H1 (cell line): ENCODE measurements at regions not wholly inside any gene's neighbourhood (a gene's known extent, or its start where the extent isn't known, plus 50 kb on each side); places are given as distances from the start of the nearest gene placed in this dataset.

Source experiments
- CTCF ChIA-PET: fragments of 300-600 bp; sonication (Branson Sonifier 250); formaldehyde crosslinking; loops from one replicate; lab custom pipeline; 2021; ENCODE audit not compliant: partially characterized antibody; lab: Charles Lee
- POLR2A ChIA-PET: fragments of 300-600 bp; sonication (Branson Sonifier 250); formaldehyde crosslinking; loops from one replicate; lab custom pipeline; 2021; ENCODE audit warnings: inconsistent platforms; ENCODE audit not compliant: partially characterized antibody; lab: Charles Lee
- DNase-seq, 2 experiments: peaks; one replicate each; pipeline versions ENCODE4 v3.0.0 to v3.0.0-alpha.2; 2010 to 2022; ENCODE audit warnings: low spot score in 2 of 2, low read depth in 1 of 2, mixed read lengths in 1 of 2
- FAIRE-seq: peaks from 2 replicates; lab custom pipeline; 2011; peaks lifted over from hg19 to GRCh38; lab: Jason Lieb, UNC
- H2AFZ ChIP-seq: 2 replicates; pipeline ENCODE4 v1.8.1; 2012; ENCODE audit warnings: low read length, inconsistent platforms
- H2AK5ac ChIP-seq: 2 replicates; pipeline ENCODE4 v1.6.1; 2013; ENCODE audit warnings: low read depth, low read length
- H2BK120ac ChIP-seq: replicated peaks from 2 replicates; pipeline ENCODE3; 2013; ENCODE audit warnings: low read depth, low read length, inconsistent platforms
- H2BK12ac ChIP-seq: 2 replicates; pipeline ENCODE4 v1.6.1; 2013; ENCODE audit warnings: low read depth, low read length
- H2BK15ac ChIP-seq: 2 replicates; pipeline ENCODE4 v1.6.1; 2013; ENCODE audit warnings: low read length
- H2BK20ac ChIP-seq: 2 replicates; pipeline ENCODE4 v1.6.1; 2013; ENCODE audit warnings: low read length
- H2BK5ac ChIP-seq: 2 replicates; pipeline ENCODE4 v1.6.1; 2013; ENCODE audit warnings: low read depth, low read length
- H3K14ac ChIP-seq: 2 replicates; pipeline ENCODE4 v1.6.1; 2013; ENCODE audit warnings: inconsistent platforms; ENCODE audit not compliant: insufficient read length
- H3K18ac ChIP-seq: 2 replicates; pipeline ENCODE4 v1.6.1; 2013; ENCODE audit warnings: low read length; ENCODE audit errors: extremely low read depth
- H3K23ac ChIP-seq: 2 replicates; pipeline ENCODE4 v1.6.1; 2013; ENCODE audit warnings: inconsistent platforms; ENCODE audit not compliant: insufficient read length
- H3K23me2 ChIP-seq: 2 replicates; pipeline ENCODE4 v1.6.1; 2013; ENCODE audit warnings: low read depth, low read length
- H3K27ac ChIP-seq: 2 replicates; pipeline ENCODE4 v1.6.1; 2011; ENCODE audit warnings: low read depth, low read length, inconsistent platforms
- H3K27me3 ChIP-seq, 4 experiments: replicated peaks in 1 of 4; 1 replicate in 1 of 4; 2 replicates in 3 of 4; pipeline versions ENCODE4 v1.6.1 to v1.8.1; 2011 to 2013; ENCODE audit warnings: low read length in 3 of 4, mild to moderate bottlenecking in 3 of 4, inconsistent platforms in 2 of 4, mixed read lengths in 2 of 4, moderate library complexity in 1 of 4; ENCODE audit not compliant: control insufficient read depth in 3 of 4, insufficient read depth in 3 of 4; ENCODE audit errors: extremely low read depth in 1 of 4
- H3K36me3 ChIP-seq, 4 experiments: 2 replicates each; pipeline versions ENCODE4 v1.6.1 to v1.8.1; 2011 to 2013; ENCODE audit warnings: mild to moderate bottlenecking in 4 of 4, low read length in 3 of 4, moderate library complexity in 2 of 4, control low read depth in 1 of 4, inconsistent platforms in 1 of 4; ENCODE audit not compliant: insufficient read depth in 4 of 4, control insufficient read depth in 2 of 4
- H3K4ac ChIP-seq: replicated peaks from 2 replicates; pipeline ENCODE3; 2013; ENCODE audit warnings: low read length, low read depth, mixed read lengths, inconsistent platforms; ENCODE audit not compliant: insufficient read length
- H3K4me1 ChIP-seq, 4 experiments: replicated peaks in 1 of 4; 1 replicate in 1 of 4; 2 replicates in 3 of 4; pipeline versions ENCODE4 v1.6.1 to v1.8.1; 2011 to 2013; ENCODE audit warnings: low read length in 3 of 4, inconsistent platforms in 2 of 4, mixed read lengths in 1 of 4; ENCODE audit not compliant: insufficient read depth in 4 of 4, control insufficient read depth in 3 of 4
- H3K4me2 ChIP-seq, 2 experiments: 2 replicates each; pipeline versions ENCODE4 v1.6.1 to v1.8.1; 2011 to 2013; ENCODE audit warnings: low read depth in 2 of 2, low read length in 2 of 2, control low read depth in 1 of 2, inconsistent platforms in 1 of 2, mild to moderate bottlenecking in 1 of 2; ENCODE audit not compliant: insufficient read depth in 1 of 2
- H3K4me3 ChIP-seq, 4 experiments: fragments of 200-600, 300-600 bp in 1 of 4; sonication (generic), shearing (Covaris generic), sonication (Bioruptor Twin) in 1 of 4; 2 replicates each; pipeline versions ENCODE4 v1.5.1 to v1.8.1; 2011 to 2016; ENCODE audit warnings: low read length in 4 of 4, low read depth in 3 of 4, control low read depth in 2 of 4, inconsistent platforms in 2 of 4, mild to moderate bottlenecking in 2 of 4, mixed read lengths in 1 of 4, moderate library complexity in 1 of 4; ENCODE audit not compliant: insufficient read depth in 2 of 4; ENCODE audit errors: extremely low read depth in 1 of 4
- H3K56ac ChIP-seq: replicated peaks from 2 replicates; pipeline ENCODE3; 2013; ENCODE audit warnings: low read depth, mild to moderate bottlenecking, mixed read lengths, low read length, inconsistent platforms; ENCODE audit not compliant: insufficient read length
- H3K79me1 ChIP-seq: 2 replicates; pipeline ENCODE4 v1.6.1; 2013; ENCODE audit warnings: low read depth, low read length, control low read depth
- H3K79me2 ChIP-seq, 2 experiments: 2 replicates each; pipeline versions ENCODE4 v1.6.1 to v1.8.1; 2012 to 2013; ENCODE audit warnings: low read length in 2 of 2, mild to moderate bottlenecking in 2 of 2, inconsistent platforms in 1 of 2; ENCODE audit not compliant: insufficient read depth in 2 of 2, control insufficient read depth in 1 of 2
- H3K9ac ChIP-seq, 4 experiments: replicated peaks in 1 of 4; 1 replicate in 1 of 4; 2 replicates in 3 of 4; pipeline versions ENCODE4 v1.6.1 to v1.8.1; 2011 to 2013; ENCODE audit warnings: low read depth in 3 of 4, low read length in 3 of 4, control low read depth in 2 of 4, mild to moderate bottlenecking in 2 of 4, moderate library complexity in 2 of 4, inconsistent platforms in 1 of 4; ENCODE audit errors: extremely low read depth in 1 of 4
- H3K9me3 ChIP-seq, 2 experiments: 2 replicates each; pipeline versions ENCODE4 v1.6.1 to v1.8.1; 2012 to 2013; ENCODE audit warnings: mild to moderate bottlenecking in 2 of 2, moderate library complexity in 2 of 2, control low read depth in 1 of 2, inconsistent platforms in 1 of 2, low read depth in 1 of 2, low read length in 1 of 2, mixed read lengths in 1 of 2; ENCODE audit not compliant: insufficient read depth in 2 of 2
- H4K20me1 ChIP-seq, 2 experiments: replicated peaks in 1 of 2; 2 replicates each; pipeline versions ENCODE3 to v1.8.1; 2011 to 2013; ENCODE audit warnings: inconsistent platforms in 2 of 2, low read length in 2 of 2, mild to moderate bottlenecking in 1 of 2; ENCODE audit not compliant: insufficient read depth in 2 of 2, control insufficient read depth in 1 of 2
- H4K5ac ChIP-seq: 2 replicates; pipeline ENCODE4 v1.6.1; 2013; ENCODE audit warnings: low read length, low read depth, mixed read lengths, inconsistent platforms; ENCODE audit not compliant: insufficient read length
- H4K8ac ChIP-seq: 2 replicates; pipeline ENCODE4 v1.8.0; 2013; ENCODE audit warnings: mild to moderate bottlenecking, moderate library complexity, low read length, inconsistent platforms; ENCODE audit not compliant: insufficient read depth; ENCODE audit errors: extremely low read depth
- H4K91ac ChIP-seq: replicated peaks from 2 replicates; pipeline ENCODE3; 2013; ENCODE audit warnings: low read length, mixed read lengths, inconsistent platforms; ENCODE audit not compliant: insufficient read length
- ASH2L ChIP-seq: fragments of 200-600, 300-600 bp; sonication (generic); IDR thresholded peaks from one replicate; pipeline ENCODE4 v1.7.1; 2017; ENCODE audit warnings: low read length
- CBX8 ChIP-seq: fragments of 300-800, 300-1000 bp; sonication (generic); IDR thresholded peaks from 2 replicates; pipeline ENCODE4 v1.7.1; 2016; ENCODE audit warnings: low read depth, low read length, borderline replicate concordance
- MAFK ChIP-seq: IDR thresholded peaks from 2 replicates; pipeline ENCODE4 v1.6.1; 2012; ENCODE audit warnings: low read depth, mild to moderate bottlenecking, improper control_type of control experiment, low read length
- NRF1 ChIP-seq: IDR thresholded peaks from 2 replicates; pipeline ENCODE4 v1.6.1; 2011; ENCODE audit warnings: mild to moderate bottlenecking, low read depth, low read length, improper control_type of control experiment
- POLR2A ChIP-seq, 2 experiments: IDR thresholded peaks; 1 replicate in 1 of 2; 2 replicates in 1 of 2; pipeline ENCODE4 v1.6.1; 2011; ENCODE audit warnings: low read depth in 2 of 2, low read length in 2 of 2, mild to moderate bottlenecking in 2 of 2; ENCODE audit errors: control extremely low read depth in 1 of 2
- POLR2AphosphoS5 ChIP-seq: IDR thresholded peaks from 2 replicates; pipeline ENCODE4 v1.6.1; 2011; ENCODE audit warnings: low read depth, low read length
- RAD21 ChIP-seq, 2 experiments: IDR thresholded peaks in 1 of 2; conservative IDR thresholded peaks in 1 of 2; 2 replicates each; pipeline ENCODE4 v1.6.1; 2011; ENCODE audit warnings: low read depth in 2 of 2, low read length in 2 of 2, improper control_type of control experiment in 1 of 2, inconsistent platforms in 1 of 2, mild to moderate bottlenecking in 1 of 2, moderate library complexity in 1 of 2
- RNF2 ChIP-seq: fragments of 200-900, 300-1000 bp; sonication (generic); IDR thresholded peaks from 2 replicates; pipeline ENCODE4 v1.7.1; 2016; ENCODE audit warnings: borderline replicate concordance, low read depth, mild to moderate bottlenecking, antibody characterized with exemption, low read length; ENCODE audit not compliant: poor library complexity, severe bottlenecking; ENCODE audit errors: missing control alignments
- SAP30 ChIP-seq: fragments of 300-600 bp; sonication (generic); IDR thresholded peaks from 2 replicates; pipeline ENCODE4 v1.7.1; 2012; ENCODE audit warnings: low read length, moderate library complexity, mild to moderate bottlenecking, inconsistent platforms; ENCODE audit not compliant: insufficient read depth, insufficient replicate concordance
- SIRT6 ChIP-seq: IDR thresholded peaks from one replicate; pipeline ENCODE4 v1.7.1; 2012; ENCODE audit warnings: low read length, inconsistent platforms
- SP2 ChIP-seq: IDR thresholded peaks from 2 replicates; pipeline ENCODE4 v1.6.1; 2012; ENCODE audit warnings: mild to moderate bottlenecking, low read length, inconsistent platforms
- SP4 ChIP-seq: IDR thresholded peaks from 2 replicates; pipeline ENCODE4 v1.6.1; 2012; ENCODE audit warnings: low read length, inconsistent platforms
- whole genome bisulfite sequencing, 2 experiments: shearing (Covaris generic) in 1 of 2; methylation state at CpG; one replicate each; pipeline versions ENCODE4 v1.1.6 to v1.1.7; 2013 to 2015; ENCODE audit warnings: low lambda C conversion rate in 2 of 2, mixed read lengths in 2 of 2, inconsistent platforms in 1 of 2, low coverage in 1 of 2, missing lambda C conversion rate in 1 of 2; ENCODE audit not compliant: insufficient replicate concordance in 2 of 2, insufficient coverage in 1 of 2, insufficient read length in 1 of 2; ENCODE audit errors: extremely low coverage in 1 of 2, missing lambda C conversion rate in 1 of 2; 5-methylcytosine and 5-hydroxymethylcytosine counted together
- TF ChIP-seq, protein P1 (sequence below): IDR thresholded peaks from 2 replicates; pipeline ENCODE4 v1.6.1; 2011; ENCODE audit warnings: low read depth, mild to moderate bottlenecking, low read length; ENCODE audit not compliant: insufficient read depth

DNA sequence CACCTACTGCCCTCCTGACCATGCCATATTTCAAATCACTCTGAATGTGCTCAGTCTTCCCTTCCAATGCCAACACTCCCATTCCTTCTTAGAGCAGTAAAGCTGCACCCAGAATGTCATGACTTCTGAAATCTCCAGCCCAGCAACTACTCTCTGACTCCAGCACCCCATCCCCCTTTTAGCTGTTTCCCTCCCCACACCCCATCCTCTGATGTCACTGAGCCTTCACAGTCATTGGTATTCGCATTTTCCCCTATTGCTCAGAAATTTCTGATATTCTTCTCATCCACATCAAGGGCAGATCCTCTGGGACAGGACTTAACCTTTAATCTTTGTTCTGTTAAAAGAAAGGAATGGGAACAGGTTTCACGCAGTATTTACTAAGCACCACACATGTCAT lies 67.1 kb upstream of the SLC4A11 start:
- Histone ChIP-seq H3K56ac (no peak overlapping the region), H3K9me3 (no peaks in the 10 kb centered on the region), H3K27me3 (no peaks in the 10 kb centered on the region), H3K4me2 (no peak overlapping the region), H2BK120ac (no peak overlapping the region), H3K4me3 (no peak overlapping the region), H4K20me1 (no peaks in the 10 kb centered on the region), H3K36me3 (peaks cover 0 to 3% (median 0%) of the 10 kb centered on the region in 4 experiments; a peak in 1 of 8 replicates), H2BK15ac (no peak overlapping the region), H2AFZ (no peak overlapping the region), H2BK5ac (no peak overlapping the region), H4K8ac (no peak overlapping the region), H2BK12ac (no peak overlapping the region), H3K4ac (no peak overlapping the region), H3K9ac (no peak overlapping the region), H3K79me2 (no peaks in the 10 kb centered on the region), H2BK20ac (no peak overlapping the region), H3K14ac (no peak overlapping the region), H2AK5ac (no peak overlapping the region), H3K4me1 (no peaks in the 10 kb centered on the region), H3K23me2 (no peaks in the 10 kb centered on the region), H3K18ac (no peak overlapping the region), H3K79me1 (no peaks in the 10 kb centered on the region), H3K27ac (no peak overlapping the region), H4K5ac (no peak overlapping the region), H4K91ac (no peak overlapping the region), H3K23ac (no peak overlapping the region)
- TF ChIP-seq CBX8: no peak
- no peak for TF ChIP-seq RNF2
- no peak for TF ChIP-seq SP2
- TF ChIP-seq POLR2AphosphoS5: no peak
- TF ChIP-seq POLR2A (IDR thresholded peaks at IDR 0.05; ENCODE audit: control extremely low read depth in 1 of 2, low read depth in 2 of 2, low read length in 2 of 2): no peak
- TF ChIP-seq SIRT6: no peak
- no peak for TF ChIP-seq SP4
- TF ChIP-seq RAD21 (IDR thresholded peaks at IDR 0.05 in 1 of 2, conservative IDR thresholded peaks at IDR 0.05 in 1 of 2; ENCODE audit: low read depth in 2 of 2, low read length in 2 of 2): no peak
- TF ChIP-seq MAFK: no peak
- no peak for TF ChIP-seq SAP30
- TF ChIP-seq NRF1: no peak
- no peak for TF ChIP-seq ASH2L
- TF ChIP-seq, protein P1, sequence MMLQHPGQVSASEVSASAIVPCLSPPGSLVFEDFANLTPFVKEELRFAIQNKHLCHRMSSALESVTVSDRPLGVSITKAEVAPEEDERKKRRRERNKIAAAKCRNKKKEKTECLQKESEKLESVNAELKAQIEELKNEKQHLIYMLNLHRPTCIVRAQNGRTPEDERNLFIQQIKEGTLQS: no peak
- ChIA-PET CTCF (interaction anchor here (0.6 to 5.2 kb wide), 7 partner anchors 10 to 121 kb away, joined by 3 to 51 read pairs (median 4); no protein-coding TSS in a partner anchor), POLR2A (no interaction called here)
- DNase-seq (no peak), FAIRE-seq (no peak)
- WGBS, 2 experiments: 90% methylated on average over 2 of the region's 2 CpGs; no CpG with 5 or more reads in 1 of the 2 experiments
